Osteocyte (in vitro differentiated cells): ENCODE measurements at regions not wholly inside any gene's neighbourhood (a gene's known extent, or its start where the extent isn't known, plus 50 kb on each side); places are given as distances from the start of the nearest gene placed in this dataset.
"Not testable (repeated sequence)": the region's sequence is repeated elsewhere in the genome, so short reads cannot be mapped to it uniquely, and the experiment has no call there.

Source experiments
- DNase-seq: peaks from one replicate; pipeline ENCODE4 v3.0.0; 2021; ENCODE audit warnings: mixed read lengths; ENCODE audit not compliant: unreplicated experiment; ENCODE audit errors: extremely low spot score
- H3K27ac Mint-ChIP-seq: one replicate; pipeline ENCODE4 v1.8.0; 2021; ENCODE audit warnings: mild to moderate bottlenecking, mixed read lengths; ENCODE audit not compliant: unreplicated experiment
- H3K27me3 Mint-ChIP-seq: one replicate; pipeline ENCODE4 v1.8.0; 2021; ENCODE audit warnings: mixed read lengths; ENCODE audit not compliant: unreplicated experiment
- H3K36me3 Mint-ChIP-seq: one replicate; pipeline ENCODE4 v1.8.0; 2021; ENCODE audit warnings: mixed read lengths; ENCODE audit not compliant: unreplicated experiment
- H3K4me1 Mint-ChIP-seq: one replicate; pipeline ENCODE4 v1.8.0; 2021; ENCODE audit warnings: mixed read lengths; ENCODE audit not compliant: unreplicated experiment
- H3K4me3 Mint-ChIP-seq: one replicate; pipeline ENCODE4 v1.8.0; 2021; ENCODE audit warnings: mild to moderate bottlenecking, moderate library complexity, mixed read lengths; ENCODE audit not compliant: unreplicated experiment
- H3K9me3 Mint-ChIP-seq: one replicate; pipeline ENCODE4 v1.8.0; 2021; ENCODE audit warnings: mixed read lengths; ENCODE audit not compliant: unreplicated experiment
- CTCF ChIP-seq: fragments of 200-600 bp; sonication (generic); IDR thresholded peaks from 2 replicates; pipeline ENCODE4 v1.5.0; 2021; ENCODE audit warnings: antibody characterized with exemption, mild to moderate bottlenecking, moderate library complexity

- Mint-ChIP-seq H3K36me3 (no peaks in the 10 kb centered on the region), H3K9me3 (no peaks in the 10 kb centered on the region), H3K4me1 (peaks cover 5% of the 10 kb centered on the region), H3K27me3 (peaks cover 32% of the 10 kb centered on the region), H3K27ac (no peak overlapping the region), H3K4me3 (no peak overlapping the region)
- peak; percentile 90 for TF ChIP-seq CTCF
- DNase-seq, result no peak
These were observed 759.5 kb downstream of the TAF11L14 start for GRCh38 chr5:18393565-18394442.

- Mint-ChIP-seq H3K4me3 (no peak overlapping the region), H3K27me3 (peaks cover 27% of the 10 kb centered on the region), H3K9me3 (no peaks in the 10 kb centered on the region), H3K27ac (no peak overlapping the region), H3K4me1 (peaks cover 5% of the 10 kb centered on the region), H3K36me3 (no peaks in the 10 kb centered on the region)
- TF ChIP-seq CTCF, result no peak
- DNase-seq, result no peak
These were observed 760.2 kb downstream of the TAF11L14 start for GRCh38 chr5:18394443-18394804.

- no peaks in the 10 kb centered on the region for H3K36me3 Mint-ChIP-seq
- no peaks in the 10 kb centered on the region for H3K9me3 Mint-ChIP-seq
- H3K4me1 Mint-ChIP-seq, result peaks cover 5% of the 10 kb centered on the region
- DNase-seq, result no peak
- no peak overlapping the region for H3K4me3 Mint-ChIP-seq
- no peak for TF ChIP-seq CTCF
- no peak overlapping the region for H3K27ac Mint-ChIP-seq
- H3K27me3 Mint-ChIP-seq, result peaks cover 25% of the 10 kb centered on the region
These were observed 761.2 kb downstream of the TAF11L14 start for GRCh38 chr5:18395126-18396110.

- Mint-ChIP-seq H3K9me3 (no peaks in the 10 kb centered on the region), H3K4me3 (no peak overlapping the region), H3K4me1 (peaks cover 5% of the 10 kb centered on the region), H3K36me3 (no peaks in the 10 kb centered on the region), H3K27ac (no peak overlapping the region), H3K27me3 (peaks cover 23% of the 10 kb centered on the region)
- no peak for DNase-seq
- no peak for TF ChIP-seq CTCF
These were observed 763.1 kb downstream of the TAF11L14 start for GRCh38 chr5:18397371-18397770.

GRCh38 chr5:18397891-18398290 is 763.6 kb downstream of the TAF11L14 start:
- H3K4me1 Mint-ChIP-seq, result peaks cover 5% of the 10 kb centered on the region
- no peak overlapping the region for H3K27ac Mint-ChIP-seq
- no peak overlapping the region for H3K4me3 Mint-ChIP-seq
- no peaks in the 10 kb centered on the region for H3K36me3 Mint-ChIP-seq
- no peak for DNase-seq
- H3K9me3 Mint-ChIP-seq, result no peaks in the 10 kb centered on the region
- peaks cover 17% of the 10 kb centered on the region for H3K27me3 Mint-ChIP-seq
- no peak for TF ChIP-seq CTCF

- not testable (repeated sequence) for H3K27ac Mint-ChIP-seq, DNase-seq, H3K4me3 Mint-ChIP-seq, H3K36me3 Mint-ChIP-seq, H3K9me3 Mint-ChIP-seq, H3K4me1 Mint-ChIP-seq
- H3K27me3 Mint-ChIP-seq, result peaks cover 14% of the 10 kb centered on the region
These were observed 765.4 kb downstream of the TAF11L14 start for GRCh38 chr5:18399461-18400327.
